Stimulated activated CD4-positive, alpha-beta T cell treated with anti-CD3 and anti-CD28 coated beads, Interleukin-1b, Interleukin-23, amount 100 ng/mL, for 4 hours (primary cell): ENCODE measurements at regions not wholly inside any gene's neighbourhood (a gene's known extent, or its start where the extent isn't known, plus 50 kb on each side); places are given as distances from the start of the nearest gene placed in this dataset.
A peak's percentile ranks its signal among the peaks of the same experiment; 100 is the strongest.

Experiments used
- DNase-seq, 2 donors: peaks; one replicate each; pipeline ENCODE4 v3.0.0-alpha.2; 2020; ENCODE audit warnings: low read depth in 2 of 2

GRCh38 chr5:1667648-1668140 is 131.9 kb downstream of the MRPL36 start:
- DNase-seq, result no peak

DNA sequence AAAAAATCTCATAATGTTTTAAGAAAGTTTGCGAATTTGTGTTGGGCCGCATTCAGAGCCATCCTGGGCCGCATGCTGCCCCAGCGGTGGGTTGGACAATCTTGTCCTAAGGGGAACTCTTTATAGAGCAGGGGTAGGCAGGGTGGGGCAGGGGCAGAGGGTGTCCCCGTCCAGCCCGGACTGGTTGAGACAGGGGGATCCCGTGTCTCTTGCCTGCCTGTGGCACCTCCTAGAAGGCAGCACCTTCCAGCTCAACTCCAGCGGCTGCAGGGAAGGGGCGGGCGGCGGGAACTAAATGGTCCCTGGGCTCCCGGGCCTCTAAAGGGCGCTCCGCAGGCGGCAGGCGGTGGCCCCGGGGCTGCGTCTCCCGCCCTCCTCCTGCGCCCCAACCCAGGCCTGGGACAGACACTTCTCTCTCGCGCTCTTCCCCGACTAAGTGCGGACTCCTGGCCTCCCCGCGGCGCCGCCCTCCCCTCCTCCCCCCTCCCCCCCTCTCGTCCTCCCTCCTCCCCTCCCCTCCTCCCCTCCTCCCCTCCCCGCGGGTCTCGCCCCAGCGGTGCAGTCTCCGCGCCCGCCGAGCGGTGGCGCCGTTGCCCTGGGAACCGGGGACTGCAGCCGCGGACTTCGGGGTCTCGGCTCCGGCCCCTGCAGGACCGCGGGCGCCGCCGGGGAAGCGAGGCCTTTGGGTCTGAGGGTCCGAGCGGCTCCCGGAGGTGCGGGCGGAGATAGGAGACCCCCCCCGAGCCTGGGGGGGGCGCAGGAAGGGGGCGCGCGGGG is 132.6 kb downstream of the MRPL36 start:
- DNase-seq, result peak in 1 of 2 donors; percentile 45

GRCh38 chr5:1666221-1666620 is 133.4 kb downstream of the MRPL36 start:
- no peak for DNase-seq

- no peak for DNase-seq
These were observed 133.8 kb downstream of the MRPL36 start for GRCh38 chr5:1665803-1666202.

- DNase-seq, result no peak
These were observed 134.4 kb downstream of the MRPL36 start for GRCh38 chr5:1665231-1665630.

- DNase-seq, result no peak
These were observed 136.5 kb downstream of the MRPL36 start for GRCh38 chr5:1663186-1663585.

GRCh38 chr5:1662559-1663085 is 137.0 kb downstream of the MRPL36 start:
- DNase-seq, result no peak

- DNase-seq, result no peak
These were observed 137.6 kb downstream of the MRPL36 start for GRCh38 chr5:1661831-1662558.

DNA sequence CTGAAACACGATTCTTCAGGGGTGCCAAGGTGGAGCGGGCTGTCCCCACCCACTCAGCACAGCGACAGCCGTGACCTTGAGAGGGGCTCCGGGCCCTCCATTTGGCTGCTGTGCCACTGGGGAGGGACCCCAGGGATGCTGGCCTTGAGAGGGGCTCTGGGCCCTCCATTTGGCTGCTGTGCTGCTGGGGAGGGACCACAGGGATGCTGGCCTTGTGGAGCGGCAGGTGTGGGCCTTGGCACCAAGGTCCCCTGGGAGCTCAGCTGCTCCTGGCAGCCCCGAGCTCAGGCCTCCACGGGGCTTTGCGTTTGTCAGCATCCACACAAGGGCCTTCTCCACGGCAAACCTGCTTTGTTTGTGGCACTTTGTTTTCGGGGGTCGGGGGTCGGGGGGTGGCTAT is 137.6 kb upstream of the LPCAT1 start:
- no peak for DNase-seq

GRCh38 chr5:1660511-1660910 is 136.8 kb upstream of the LPCAT1 start:
- DNase-seq, result no peak

DNA sequence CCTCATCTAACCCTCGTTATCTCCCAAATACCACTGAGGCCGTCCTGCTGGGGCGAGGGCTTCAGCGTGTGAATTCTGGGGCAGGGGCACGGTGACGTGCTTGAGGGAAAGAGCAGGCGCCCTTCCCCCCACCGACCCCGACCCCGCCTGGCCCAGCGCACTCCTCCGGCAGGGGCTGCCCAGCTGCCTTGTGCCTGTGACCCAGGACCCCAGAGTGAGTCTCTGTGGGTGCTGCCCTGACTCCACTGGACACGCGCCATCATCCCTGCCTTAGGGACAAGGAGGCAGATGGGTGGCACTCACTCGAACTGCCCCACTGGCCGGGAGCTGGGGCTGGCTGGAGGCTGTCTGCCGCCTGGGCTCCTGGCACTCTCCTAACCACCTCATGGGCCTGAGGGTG is 136.2 kb upstream of the LPCAT1 start:
- DNase-seq, result no peak

DNA sequence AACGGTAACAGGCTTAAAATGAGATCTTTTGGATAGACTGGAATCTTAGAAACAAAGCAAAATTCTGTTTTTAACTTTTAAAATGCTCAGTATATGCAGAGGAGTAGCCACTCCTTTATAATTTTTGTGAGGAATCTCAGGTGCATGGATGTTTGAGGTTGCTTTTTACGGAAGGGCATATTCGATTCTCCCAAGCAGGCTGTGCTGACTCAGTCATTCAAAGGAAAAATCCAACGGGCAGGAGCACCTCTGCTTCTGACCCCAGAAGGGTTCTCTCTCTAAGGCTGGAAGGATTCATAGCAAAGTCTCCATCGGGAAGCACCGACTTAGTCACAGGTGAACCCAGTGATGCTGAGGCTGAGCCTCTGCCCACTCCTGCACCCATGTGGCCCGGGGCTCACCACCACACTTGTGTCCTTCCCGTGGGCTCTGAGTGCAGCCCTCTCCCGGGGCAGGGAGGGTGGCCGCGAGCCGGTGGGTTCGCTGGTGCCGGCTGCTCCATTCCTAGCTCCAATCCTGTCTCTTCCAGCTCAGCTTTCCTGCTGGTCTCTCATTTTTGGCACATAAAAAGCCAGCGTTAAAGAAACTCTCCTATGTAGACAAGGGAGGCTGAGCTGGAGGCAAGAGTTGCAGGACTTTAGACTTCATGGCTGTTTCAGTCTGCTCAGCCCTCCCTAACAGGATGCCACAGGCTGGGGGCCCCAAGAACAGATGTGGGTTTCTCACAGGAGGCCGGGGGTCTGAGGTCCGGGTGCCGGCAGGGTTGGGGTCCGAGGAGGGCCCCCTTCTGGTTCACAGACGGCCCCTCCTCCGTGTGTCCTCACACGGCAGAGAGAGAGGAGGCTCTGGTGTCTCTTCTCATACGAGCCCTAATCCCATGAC is 135.6 kb upstream of the LPCAT1 start:
- no peak for DNase-seq

DNA sequence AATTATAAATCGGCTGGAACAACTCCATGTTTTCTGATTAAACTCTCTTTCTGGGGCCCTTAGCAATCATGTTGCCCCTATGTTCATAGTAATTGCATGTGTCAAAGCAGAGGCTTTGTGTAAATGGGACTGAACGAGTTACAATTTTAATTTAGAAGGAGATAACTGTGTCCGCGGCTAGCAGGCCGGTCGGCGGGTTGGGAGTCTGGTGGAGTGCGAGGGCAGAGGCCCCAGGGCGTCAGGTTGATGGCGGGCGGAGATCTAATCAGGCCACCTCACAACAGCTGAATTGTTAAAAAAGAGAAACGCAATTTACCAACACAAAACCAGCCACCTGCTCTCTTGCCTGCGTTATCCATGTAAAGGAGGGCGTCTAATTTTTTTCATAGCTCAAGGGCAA is 134.9 kb upstream of the LPCAT1 start:
- DNase-seq, result no peak

- DNase-seq, result no peak
These were observed 133.5 kb upstream of the LPCAT1 start for GRCh38 chr5:1657161-1657741.

DNA sequence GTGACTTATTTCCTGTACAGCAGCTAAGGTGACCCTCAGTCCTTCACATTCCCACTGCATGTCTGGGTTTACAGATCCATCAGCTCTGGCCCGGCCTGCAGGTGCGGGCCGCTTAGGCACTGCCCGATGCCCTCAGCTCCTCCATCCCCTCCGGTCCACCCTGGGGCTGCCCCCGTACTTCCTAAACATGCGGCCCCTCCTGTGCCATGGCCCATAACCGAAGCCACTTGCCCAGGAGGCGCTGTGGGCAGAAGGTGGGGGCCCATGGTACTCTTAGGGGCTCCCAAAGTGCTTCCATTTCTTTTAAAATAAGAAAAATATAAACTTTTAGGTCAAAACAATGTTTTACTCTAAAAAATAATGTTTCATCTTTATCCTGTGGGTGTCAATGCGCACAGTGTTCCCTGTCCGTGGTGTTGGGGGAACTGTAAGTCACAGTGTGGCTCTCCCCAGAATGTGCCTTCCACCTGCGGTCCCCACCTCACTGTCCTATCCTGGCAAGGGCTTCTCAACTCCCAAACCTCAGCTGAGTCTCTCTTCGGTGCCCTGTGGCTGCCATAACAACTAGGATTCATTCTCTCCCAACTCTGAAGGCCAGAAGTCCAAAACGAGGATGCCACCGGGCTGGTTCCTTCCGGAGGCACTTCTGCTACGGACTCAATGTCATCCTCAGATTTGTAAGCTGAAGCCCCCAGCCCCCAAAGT is 132.7 kb upstream of the LPCAT1 start:
- no peak for DNase-seq

DNA sequence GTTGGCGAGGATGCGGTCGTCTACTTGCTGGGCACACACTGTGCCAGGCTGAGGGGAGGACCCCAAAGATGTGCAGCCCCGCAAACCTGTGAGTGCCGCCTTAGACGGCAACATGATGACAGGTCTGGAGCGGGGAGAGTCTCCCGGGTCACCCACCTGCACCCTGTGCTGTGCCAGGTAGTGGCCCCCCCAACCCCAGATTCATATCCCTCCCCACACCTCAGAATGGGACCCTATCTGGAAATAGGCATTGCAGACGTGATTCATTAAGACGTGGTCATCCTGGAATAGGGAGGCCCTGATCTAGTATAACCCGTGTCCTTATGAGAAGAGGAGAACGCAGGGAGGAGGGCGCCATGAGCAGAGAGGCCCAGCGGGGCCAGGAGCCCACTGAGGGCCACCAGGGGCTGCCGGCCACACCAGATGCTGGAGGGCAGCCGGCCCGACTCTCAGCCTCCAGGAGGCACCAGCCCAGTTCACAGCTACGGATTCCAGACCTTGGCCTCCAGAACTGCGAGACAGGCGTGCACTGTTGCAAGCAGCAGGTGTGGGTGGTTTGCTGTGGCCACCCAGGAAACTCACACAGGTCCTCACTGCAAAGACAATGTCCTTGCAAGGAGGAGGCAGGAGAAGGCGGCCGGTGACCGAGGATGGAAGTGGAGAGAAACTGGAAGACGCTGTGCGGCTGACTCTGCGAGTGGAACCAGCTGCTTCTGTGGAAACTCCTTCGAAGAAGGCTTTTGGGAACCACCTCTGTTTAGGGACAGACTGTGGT is 131.9 kb upstream of the LPCAT1 start:
- no peak for DNase-seq

DNA sequence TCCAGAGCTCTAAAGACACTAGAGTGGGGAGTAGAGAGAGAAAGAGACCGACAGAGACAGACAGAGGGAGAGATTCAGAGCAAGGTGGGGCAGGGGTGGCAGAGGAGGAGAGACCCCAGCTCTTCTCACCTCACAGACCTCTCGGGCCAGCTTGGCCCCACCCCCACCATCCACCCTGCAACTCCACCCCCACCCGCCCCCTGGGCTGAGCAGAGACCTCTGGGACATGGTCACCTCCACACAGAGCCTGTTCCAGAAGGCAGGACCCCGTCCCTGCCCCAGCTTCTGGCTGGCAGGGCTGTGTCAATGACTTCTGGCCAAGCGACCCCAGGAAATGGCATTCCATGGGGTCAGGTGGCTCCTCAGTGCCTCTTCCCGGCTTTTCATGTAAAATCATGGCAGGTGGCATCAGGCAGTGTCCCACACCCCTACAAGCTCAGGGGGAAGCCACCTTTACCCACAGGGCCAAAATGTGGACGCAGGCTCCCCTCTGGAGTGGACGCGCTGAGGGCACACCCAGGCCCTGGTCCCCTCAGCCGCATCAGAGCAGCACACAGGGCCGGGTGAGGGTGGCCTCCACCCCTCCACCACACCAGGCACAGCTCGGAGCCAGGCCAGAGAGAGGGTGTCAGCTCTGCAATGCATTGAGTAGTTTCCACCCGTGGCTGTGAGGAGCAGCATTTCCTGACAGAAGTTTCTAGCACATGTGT is 131.2 kb upstream of the LPCAT1 start:
- DNase-seq, result no peak

- peak; percentile 20 to 46 for DNase-seq
These were observed 130.2 kb upstream of the LPCAT1 start for GRCh38 chr5:1653698-1654651.
